ENCODE measurements at regions not wholly inside any gene's neighbourhood (a gene's known extent, or its start where the extent isn't known, plus 50 kb on each side); places are given as distances from the start of the nearest gene placed in this dataset.

GRCh38 chr21:25409978-25410377, 197.3 kb downstream of the MRPL39 start:
- TF ChIP-seq POLR2AphosphoS5 (IDR thresholded peaks at IDR 0.05; ENCODE audit: borderline replicate concordance, low read depth, low read length) (no peak), EZH2 (IDR thresholded peaks at IDR 0.05) (no peak)

All from SK-N-MC (cell line).